Central memory CD8-positive, alpha-beta T cell (primary cell): ENCODE measurements at regions not wholly inside any gene's neighbourhood (a gene's known extent, or its start where the extent isn't known, plus 50 kb on each side); places are given as distances from the start of the nearest gene placed in this dataset.

Source experiments
- ATAC-seq: fragments of 150-1000 bp; cut with Tn5 transposase; replicated peaks from 2 replicates; pipeline ENCODE4 v1.10.0; 2022; ENCODE audit warnings: mild to moderate bottlenecking, moderate FRiP score, moderate number of reproducible peaks; ENCODE audit not compliant: poor library complexity, severe bottlenecking; ENCODE audit errors: extremely low read depth
- DNase-seq, 2 donors: peaks; one replicate each; pipeline ENCODE4 v3.0.0; 2021; ENCODE audit warnings: low spot score in 2 of 2
- H3K27ac Mint-ChIP-seq: one replicate; pipeline ENCODE4 v1.8.0; 2022; ENCODE audit warnings: low read depth, mild to moderate bottlenecking, moderate library complexity, mixed read lengths
- H3K27me3 Mint-ChIP-seq: one replicate; pipeline ENCODE4 v1.8.0; 2022; ENCODE audit warnings: mixed read lengths
- H3K36me3 Mint-ChIP-seq: one replicate; pipeline ENCODE4 v1.8.0; 2022; ENCODE audit warnings: mild to moderate bottlenecking, moderate library complexity, mixed read lengths; ENCODE audit not compliant: insufficient read depth
- H3K4me1 Mint-ChIP-seq: one replicate; pipeline ENCODE4 v1.8.0; 2022; ENCODE audit warnings: mixed read lengths
- H3K4me3 Mint-ChIP-seq: one replicate; pipeline ENCODE4 v1.8.0; 2022; ENCODE audit warnings: mild to moderate bottlenecking, moderate library complexity, mixed read lengths
- H3K9me3 Mint-ChIP-seq: one replicate; pipeline ENCODE4 v1.8.0; 2022; ENCODE audit warnings: mixed read lengths

DNA sequence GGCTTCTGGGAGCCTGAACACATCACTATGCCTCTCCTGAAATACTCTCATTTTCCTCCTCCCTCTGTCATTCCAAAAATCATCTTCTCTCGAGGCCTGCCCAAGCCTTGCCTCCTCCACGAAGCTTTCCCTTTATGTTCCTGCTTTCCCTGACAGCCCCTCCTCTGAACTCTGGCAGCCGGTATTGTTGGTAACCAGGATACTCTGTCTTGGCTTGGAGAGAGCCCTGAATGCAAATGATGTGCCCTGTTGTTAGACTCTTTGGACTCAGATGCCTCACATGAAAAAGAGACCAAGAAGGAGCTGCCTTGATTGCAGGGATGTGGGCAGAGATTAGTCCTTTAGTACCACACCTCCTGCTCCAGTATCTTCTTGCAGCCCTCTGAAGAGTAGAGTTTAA is 138.5 kb upstream of the DLX2 start:
- ATAC-seq (no peak), DNase-seq (no peak)
- Mint-ChIP-seq H3K4me3 (no peak overlapping the region), H3K9me3 (no peaks in the 10 kb centered on the region), H3K4me1 (no peaks in the 10 kb centered on the region), H3K27ac (no peak overlapping the region), H3K27me3 (peaks cover 41% of the 10 kb centered on the region), H3K36me3 (no peaks in the 10 kb centered on the region)

- Mint-ChIP-seq H3K9me3 (peaks cover 5% of the 10 kb centered on the region), H3K36me3 (no peaks in the 10 kb centered on the region), H3K27ac (no peak overlapping the region), H3K4me3 (no peak overlapping the region), H3K4me1 (no peaks in the 10 kb centered on the region), H3K27me3 (peaks cover 30% of the 10 kb centered on the region)
- DNase-seq (no peak), ATAC-seq (no peak)
Observed at GRCh38 chr2:172242471-172242870, 139.8 kb upstream of the DLX2 start.

- Mint-ChIP-seq H3K9me3 (peaks cover 5% of the 10 kb centered on the region), H3K36me3 (no peaks in the 10 kb centered on the region), H3K4me3 (no peak overlapping the region), H3K27me3 (peaks cover 25% of the 10 kb centered on the region), H3K4me1 (no peaks in the 10 kb centered on the region), H3K27ac (no peak overlapping the region)
- DNase-seq (no peak), ATAC-seq (no peak)
Observed at GRCh38 chr2:172242961-172243360, 140.3 kb upstream of the DLX2 start.

GRCh38 chr2:172244419-172245130 is 141.9 kb upstream of the DLX2 start:
- DNase-seq (no peak), ATAC-seq (no peak)
- H3K27ac Mint-ChIP-seq, result no peak overlapping the region
- H3K27me3 Mint-ChIP-seq, result peaks cover 9% of the 10 kb centered on the region
- H3K4me1 Mint-ChIP-seq, result no peaks in the 10 kb centered on the region
- H3K9me3 Mint-ChIP-seq, result peaks cover 5% of the 10 kb centered on the region
- no peaks in the 10 kb centered on the region for H3K36me3 Mint-ChIP-seq
- H3K4me3 Mint-ChIP-seq, result no peak overlapping the region

DNA sequence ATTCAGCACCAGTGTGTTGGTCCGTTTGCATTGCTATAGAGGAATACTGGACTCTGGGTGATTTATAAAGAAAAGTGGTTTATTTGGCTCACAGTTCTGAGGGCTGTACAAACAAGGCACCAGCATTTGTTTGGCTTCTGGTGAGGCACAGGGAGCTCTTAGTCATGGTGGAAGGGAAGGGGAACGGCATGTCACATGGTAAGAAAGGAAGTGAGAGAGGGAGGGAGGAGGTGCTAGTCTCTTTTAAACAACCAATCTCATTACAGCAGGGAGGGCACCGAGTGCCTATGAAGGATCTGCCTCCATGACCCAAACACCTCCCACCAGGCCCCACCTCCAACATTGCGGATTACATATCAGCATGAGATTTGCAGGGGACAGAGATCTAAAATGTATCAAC is 143.9 kb upstream of the DLX2 start:
- H3K4me1 Mint-ChIP-seq, result no peaks in the 10 kb centered on the region

GRCh38 chr2:172247203-172247602 is 144.5 kb upstream of the DLX2 start:
- Mint-ChIP-seq H3K27ac (no peak overlapping the region), H3K27me3 (no peaks in the 10 kb centered on the region), H3K4me3 (no peak overlapping the region), H3K4me1 (no peaks in the 10 kb centered on the region), H3K36me3 (no peaks in the 10 kb centered on the region), H3K9me3 (peaks cover 5% of the 10 kb centered on the region)
- no peak for DNase-seq
- ATAC-seq, result no peak

More for the DNA sequence above, 143.9 kb upstream of the DLX2 start:
- Mint-ChIP-seq H3K27me3 (no peaks in the 10 kb centered on the region), H3K4me3 (no peak overlapping the region), H3K27ac (no peak overlapping the region), H3K36me3 (no peaks in the 10 kb centered on the region), H3K9me3 (peaks cover 5% of the 10 kb centered on the region)
- no peak for DNase-seq
- no peak for ATAC-seq

DNA sequence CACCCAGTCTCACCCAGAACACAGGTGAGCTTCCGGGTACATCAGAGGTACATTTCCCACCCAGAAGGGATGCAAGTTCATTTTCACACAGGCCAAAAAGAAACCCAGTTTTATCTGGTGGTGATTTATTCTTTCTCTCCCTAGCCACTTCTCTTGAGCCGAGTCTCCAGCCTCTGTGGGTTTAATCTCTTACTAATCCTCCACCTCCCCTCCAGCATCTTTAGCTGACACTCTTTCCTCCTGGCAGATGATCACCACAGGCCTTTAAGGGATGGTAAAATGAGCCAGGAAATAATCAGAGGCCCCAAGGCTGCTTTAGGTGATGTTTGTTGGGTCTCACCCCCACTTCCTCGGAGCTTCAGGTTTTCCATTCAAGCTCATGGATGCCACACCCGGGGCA is 145.7 kb upstream of the DLX2 start:
- DNase-seq (no peak), ATAC-seq (no peak)
- H3K9me3 Mint-ChIP-seq, result peaks cover 5% of the 10 kb centered on the region
- H3K27ac Mint-ChIP-seq, result no peak overlapping the region
- H3K27me3 Mint-ChIP-seq, result no peaks in the 10 kb centered on the region
- no peaks in the 10 kb centered on the region for H3K36me3 Mint-ChIP-seq
- no peaks in the 10 kb centered on the region for H3K4me1 Mint-ChIP-seq
- H3K4me3 Mint-ChIP-seq, result no peak overlapping the region

DNA sequence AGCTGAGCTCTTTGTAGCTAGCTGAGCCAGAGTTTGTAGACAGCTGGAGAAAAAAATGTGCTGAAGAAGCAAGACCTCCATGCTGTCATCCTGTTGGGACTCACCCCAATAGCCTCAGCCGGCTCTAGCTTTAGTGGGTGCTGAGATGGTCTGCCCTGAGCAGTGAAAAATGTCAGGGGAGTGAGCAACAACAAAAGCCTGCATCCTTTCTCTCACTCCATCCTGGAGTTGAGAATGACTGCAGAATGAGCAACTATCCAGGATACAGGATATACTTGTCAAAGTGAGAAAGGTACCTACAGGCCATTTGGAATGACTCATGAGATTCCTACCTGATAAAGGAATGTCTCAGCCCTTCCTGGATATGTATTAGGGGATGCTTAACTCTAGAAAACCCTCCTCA is 146.1 kb upstream of the DLX2 start:
- no peak for ATAC-seq
- no peaks in the 10 kb centered on the region for H3K27me3 Mint-ChIP-seq
- no peaks in the 10 kb centered on the region for H3K36me3 Mint-ChIP-seq
- H3K9me3 Mint-ChIP-seq, result peaks cover 5% of the 10 kb centered on the region
- H3K4me1 Mint-ChIP-seq, result no peaks in the 10 kb centered on the region
- DNase-seq, result no peak
- H3K4me3 Mint-ChIP-seq, result no peak overlapping the region
- no peak overlapping the region for H3K27ac Mint-ChIP-seq

GRCh38 chr2:172249334-172249733 is 146.6 kb upstream of the DLX2 start:
- ATAC-seq, result no peak
- Mint-ChIP-seq H3K27me3 (no peaks in the 10 kb centered on the region), H3K4me3 (no peak overlapping the region), H3K4me1 (no peaks in the 10 kb centered on the region), H3K9me3 (peaks cover 5% of the 10 kb centered on the region), H3K36me3 (no peaks in the 10 kb centered on the region), H3K27ac (no peak overlapping the region)
- DNase-seq, result no peak

DNA sequence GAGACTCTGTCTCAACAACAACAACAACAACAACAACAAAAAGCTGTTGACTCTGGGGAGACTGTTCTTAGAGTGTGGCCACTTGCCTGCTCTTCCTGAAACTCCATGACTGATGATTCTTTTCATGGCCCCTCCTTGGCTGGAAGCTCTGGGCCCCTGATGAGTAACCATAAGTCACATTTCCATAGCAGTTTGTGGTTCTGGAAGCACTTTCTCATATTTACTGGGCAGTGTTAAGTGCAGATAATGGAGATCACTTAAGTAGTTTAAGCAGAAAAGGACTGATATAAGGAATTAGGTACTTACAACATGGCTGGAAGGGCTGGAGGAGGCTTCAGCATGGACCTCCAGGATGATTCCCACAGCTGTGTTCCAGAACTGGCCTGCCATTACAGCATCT is 147.3 kb upstream of the DLX2 start:
- H3K4me1 Mint-ChIP-seq, result no peaks in the 10 kb centered on the region
- H3K36me3 Mint-ChIP-seq, result no peaks in the 10 kb centered on the region
- H3K4me3 Mint-ChIP-seq, result no peak overlapping the region
- DNase-seq, result no peak
- no peak for ATAC-seq
- no peak overlapping the region for H3K27ac Mint-ChIP-seq
- H3K27me3 Mint-ChIP-seq, result no peaks in the 10 kb centered on the region
- peaks cover 5% of the 10 kb centered on the region for H3K9me3 Mint-ChIP-seq

DNA sequence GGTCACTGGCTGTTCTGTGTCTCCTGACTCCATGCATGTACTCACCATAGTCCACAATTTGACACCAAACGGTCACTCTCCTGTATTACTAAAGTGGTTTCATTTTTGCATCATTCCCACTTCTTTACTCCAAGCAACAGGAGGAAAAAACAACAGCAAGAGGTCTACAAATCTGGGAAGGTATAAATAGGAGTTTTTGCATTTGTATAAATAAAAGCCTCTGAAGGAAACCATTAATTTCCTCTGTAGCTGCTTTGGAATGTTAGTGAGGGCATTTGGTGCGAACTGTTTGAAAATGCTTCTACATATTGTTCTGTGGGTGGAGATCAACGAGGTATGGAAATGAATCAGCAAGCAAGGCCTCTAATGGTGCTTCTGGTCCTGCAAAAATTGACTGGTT is 148.5 kb upstream of the DLX2 start:
- no peak overlapping the region for H3K27ac Mint-ChIP-seq

DNA sequence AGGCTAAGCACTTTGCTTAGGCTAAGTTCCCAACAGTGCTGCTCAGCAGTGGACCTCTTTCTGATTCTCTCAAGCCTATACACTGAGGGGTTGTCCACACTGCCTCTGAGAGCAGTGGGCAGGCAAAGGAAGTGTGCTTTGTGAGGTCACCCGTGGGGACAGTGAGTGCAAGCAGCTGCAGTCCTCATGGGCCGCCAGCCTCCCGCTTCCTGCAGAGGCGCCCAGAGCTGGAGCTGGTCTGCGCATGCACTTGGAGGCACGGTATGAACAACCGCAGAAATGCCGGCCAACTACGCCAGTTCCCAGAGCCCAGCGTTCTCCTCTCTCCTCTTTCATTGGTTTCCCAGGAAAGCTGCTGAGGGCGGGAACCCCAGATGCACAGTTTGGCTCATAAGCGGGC is 149.5 kb upstream of the DLX2 start:
- no peak overlapping the region for H3K4me3 Mint-ChIP-seq
- no peaks in the 10 kb centered on the region for H3K9me3 Mint-ChIP-seq
- H3K27me3 Mint-ChIP-seq, result peaks cover 9% of the 10 kb centered on the region
- no peak overlapping the region for H3K27ac Mint-ChIP-seq
- H3K4me1 Mint-ChIP-seq, result no peaks in the 10 kb centered on the region
- DNase-seq (no peak), ATAC-seq (no peak)
- no peaks in the 10 kb centered on the region for H3K36me3 Mint-ChIP-seq

More for the DNA sequence above, 148.5 kb upstream of the DLX2 start:
- no peaks in the 10 kb centered on the region for H3K4me1 Mint-ChIP-seq
- ATAC-seq, result no peak
- no peaks in the 10 kb centered on the region for H3K36me3 Mint-ChIP-seq
- no peaks in the 10 kb centered on the region for H3K27me3 Mint-ChIP-seq
- H3K4me3 Mint-ChIP-seq, result no peak overlapping the region
- peaks cover 5% of the 10 kb centered on the region for H3K9me3 Mint-ChIP-seq
- DNase-seq, result no peak

- ATAC-seq (peak; percentile 67), DNase-seq (no peak)
- Mint-ChIP-seq H3K36me3 (no peaks in the 10 kb centered on the region), H3K4me1 (no peaks in the 10 kb centered on the region), H3K27ac (no peak overlapping the region), H3K27me3 (peaks cover 9% of the 10 kb centered on the region), H3K4me3 (no peak overlapping the region), H3K9me3 (no peaks in the 10 kb centered on the region)
Observed at GRCh38 chr2:172253190-172254052, 150.7 kb upstream of the DLX2 start.
